ENCODE measurements at regions not wholly inside any gene's neighbourhood (a gene's known extent, or its start where the extent isn't known, plus 50 kb on each side); places are given as distances from the start of the nearest gene placed in this dataset.
"Not testable (repeated sequence)": the region's sequence is repeated elsewhere in the genome, so short reads cannot be mapped to it uniquely, and the experiment has no call there.

- H3K9me3 ChIP-seq: no peaks in the 10 kb centered on the region
- no peaks in the 10 kb centered on the region for H3K27me3 ChIP-seq
- TF ChIP-seq POLR2AphosphoS5 (IDR thresholded peaks at IDR 0.05): no peak
- no peak overlapping the region for H3K4me3 ChIP-seq
- H3K4me1 ChIP-seq: peaks cover 0 to 12% (median 8%) of the 10 kb centered on the region in 4 donors
- WGBS, 2 donors: 92 to 95% methylated on average over 1 of the region's 1 CpG
- intact Hi-C loops (cut with DNase I): no loop called here
- no peak overlapping the region for H3K27ac ChIP-seq
- DNase-seq: no peak
- no peaks in the 10 kb centered on the region for H3K36me3 ChIP-seq
These were observed 549.9 kb upstream of the KLF4 start for GRCh38 chr9:108039493-108039892.

GRCh38 chr9:108039012-108039411 is 549.4 kb upstream of the KLF4 start:
- intact Hi-C loops (cut with DNase I): no loop called here
- whole genome bisulfite sequencing, 2 donors: 28 to 83% methylated on average over 1 of the region's 1 CpG
- no peak for DNase-seq
- H3K36me3 ChIP-seq: no peaks in the 10 kb centered on the region
- no peak overlapping the region for H3K27ac ChIP-seq
- H3K9me3 ChIP-seq: no peaks in the 10 kb centered on the region
- no peaks in the 10 kb centered on the region for H3K27me3 ChIP-seq
- H3K4me1 ChIP-seq: peaks cover 0 to 12% (median 8%) of the 10 kb centered on the region in 4 donors
- H3K4me3 ChIP-seq: no peak overlapping the region
- TF ChIP-seq CTCF (IDR thresholded peaks at IDR 0.05): no peak
- TF ChIP-seq POLR2AphosphoS5 (IDR thresholded peaks at IDR 0.05): no peak
- no peak for TF ChIP-seq EP300 (IDR thresholded peaks at IDR 0.05)

- WGBS, 2 donors: 76 to 79% methylated on average over 1 of the region's 1 CpG
- intact Hi-C loops (cut with DNase I): no loop called here
- H3K9me3 ChIP-seq: no peaks in the 10 kb centered on the region
- no peak for DNase-seq
- H3K36me3 ChIP-seq: no peaks in the 10 kb centered on the region
- no peaks in the 10 kb centered on the region for H3K4me1 ChIP-seq
- H3K27me3 ChIP-seq: no peaks in the 10 kb centered on the region
- TF ChIP-seq CTCF (IDR thresholded peaks at IDR 0.05): no peak
- no peak for TF ChIP-seq POLR2A (IDR thresholded peaks at IDR 0.05)
- no peak for TF ChIP-seq POLR2AphosphoS5 (IDR thresholded peaks at IDR 0.05)
- no peak for TF ChIP-seq EP300 (IDR thresholded peaks at IDR 0.05)
- H3K4me3 ChIP-seq: no peak overlapping the region
- H3K27ac ChIP-seq: peak overlapping the region in 1 of 4 donors; percentile 47
These were observed 545.9 kb upstream of the KLF4 start for GRCh38 chr9:108035487-108035886.

- 84 to 89% methylated on average over 5 of the region's 5 CpGs for WGBS, 2 donors
- Histone ChIP-seq H3K9me3 (no peaks in the 10 kb centered on the region), H3K4me1 (no peaks in the 10 kb centered on the region), H3K27me3 (no peaks in the 10 kb centered on the region), H3K36me3 (no peaks in the 10 kb centered on the region), H3K27ac (peak overlapping the region in 2 of 4 donors; percentile 26 to 47), H3K4me3 (no peak overlapping the region)
- intact Hi-C loops (cut with DNase I): no loop called here
- peak; percentile 44 to 68 (median 54) for TF ChIP-seq POLR2AphosphoS5 (IDR thresholded peaks at IDR 0.05)
- TF ChIP-seq CTCF (IDR thresholded peaks at IDR 0.05): no peak
- peak; percentile 83 for DNase-seq
These were observed 544.7 kb upstream of the KLF4 start for GRCh38 chr9:108033976-108034964.

GRCh38 chr9:108032079-108032478 is 542.5 kb upstream of the KLF4 start:
- H3K27ac ChIP-seq; H3K36me3 ChIP-seq; H3K4me3 ChIP-seq; DNase-seq; H3K9me3 ChIP-seq; H3K4me1 ChIP-seq; intact Hi-C loops (cut with DNase I); H3K27me3 ChIP-seq: not testable (repeated sequence)
- WGBS, 2 donors: 39 to 70% methylated on average over 9 of the region's 9 CpGs

- 90 to 95% methylated on average over 11 of the region's 11 CpGs for WGBS, 2 donors
These were observed 541.7 kb upstream of the KLF4 start for GRCh38 chr9:108031221-108031620.

GRCh38 chr9:108026718-108027117 is 537.1 kb upstream of the KLF4 start:
- H3K9me3 ChIP-seq; H3K36me3 ChIP-seq; DNase-seq; H3K4me3 ChIP-seq; H3K27ac ChIP-seq; intact Hi-C loops (cut with DNase I); H3K4me1 ChIP-seq; H3K27me3 ChIP-seq: not testable (repeated sequence)
- WGBS, 2 donors: 89 to 95% methylated on average over 4 of the region's 4 CpGs

More at GRCh38 chr9:108031221-108031620, 541.7 kb upstream of the KLF4 start:
- H3K27me3 ChIP-seq; DNase-seq; H3K36me3 ChIP-seq; intact Hi-C loops (cut with DNase I); H3K4me3 ChIP-seq; H3K4me1 ChIP-seq; H3K27ac ChIP-seq; H3K9me3 ChIP-seq: not testable (repeated sequence)
